Amniotic epithelial cell (primary cell): ENCODE measurements at regions not wholly inside any gene's neighbourhood (a gene's known extent, or its start where the extent isn't known, plus 50 kb on each side); places are given as distances from the start of the nearest gene placed in this dataset.
"Not testable (repeated sequence)": the region's sequence is repeated elsewhere in the genome, so short reads cannot be mapped to it uniquely, and the experiment has no call there.

Source experiments
- DNase-seq: peaks from one replicate; pipeline ENCODE4 v3.0.0-alpha.2; 2010; ENCODE audit warnings: low read depth

GRCh38 chr15:35282965-35283496 lies 197.9 kb upstream of the NANOGP8 start:
- DNase-seq = no peak

- DNase-seq = peak; percentile 17
These were observed 196.4 kb upstream of the NANOGP8 start for GRCh38 chr15:35281515-35281914.

GRCh38 chr15:35279811-35280210 lies 194.7 kb upstream of the NANOGP8 start:
- peak; percentile 52 for DNase-seq

GRCh38 chr15:35271371-35272043 lies 186.4 kb upstream of the NANOGP8 start:
- peak; percentile 45 for DNase-seq

GRCh38 chr15:35260941-35261340 lies 175.8 kb upstream of the NANOGP8 start:
- DNase-seq = no peak

GRCh38 chr15:35260274-35260673 lies 175.2 kb upstream of the NANOGP8 start:
- DNase-seq = not testable (repeated sequence)

GRCh38 chr15:35256551-35256950 lies 171.5 kb upstream of the NANOGP8 start:
- DNase-seq = peak; percentile 43

GRCh38 chr15:35256141-35256540 lies 171.0 kb upstream of the NANOGP8 start:
- peak; percentile 17 for DNase-seq

- not testable (repeated sequence) for DNase-seq
These were observed 169.8 kb upstream of the NANOGP8 start for GRCh38 chr15:35254908-35255307.

GRCh38 chr15:35254062-35254461 lies 169.0 kb upstream of the NANOGP8 start:
- no peak for DNase-seq

GRCh38 chr15:35252351-35252865 lies 167.3 kb upstream of the NANOGP8 start:
- DNase-seq = no peak

GRCh38 chr15:35247150-35247549 lies 162.1 kb upstream of the NANOGP8 start:
- DNase-seq = no peak

GRCh38 chr15:35246451-35246850 lies 161.4 kb upstream of the NANOGP8 start:
- no peak for DNase-seq

- not testable (repeated sequence) for DNase-seq
These were observed 160.6 kb upstream of the NANOGP8 start for GRCh38 chr15:35245681-35246080.

GRCh38 chr15:35244227-35244626 lies 159.1 kb upstream of the NANOGP8 start:
- no peak for DNase-seq

GRCh38 chr15:35243758-35244157 lies 158.7 kb upstream of the NANOGP8 start:
- DNase-seq = no peak

- DNase-seq = not testable (repeated sequence)
These were observed 154.6 kb upstream of the NANOGP8 start for GRCh38 chr15:35239693-35240092.

- DNase-seq = not testable (repeated sequence)
These were observed 153.4 kb upstream of the NANOGP8 start for GRCh38 chr15:35238448-35238847.

GRCh38 chr15:35229085-35229484 lies 144.0 kb upstream of the NANOGP8 start:
- no peak for DNase-seq

- no peak for DNase-seq
These were observed 133.1 kb upstream of the NANOGP8 start for GRCh38 chr15:35218215-35218614.

- DNase-seq = no peak
These were observed 130.0 kb upstream of the NANOGP8 start for GRCh38 chr15:35215093-35215492.

- DNase-seq = no peak
These were observed 126.3 kb upstream of the NANOGP8 start for GRCh38 chr15:35211240-35211902.

- no peak for DNase-seq
These were observed 125.3 kb upstream of the NANOGP8 start for GRCh38 chr15:35210370-35210769.
